CD4-positive, alpha-beta memory T cell (primary cell): ENCODE measurements at regions not wholly inside any gene's neighbourhood (a gene's known extent, or its start where the extent isn't known, plus 50 kb on each side); places are given as distances from the start of the nearest gene placed in this dataset.

Experiments
- CTCF ChIA-PET: fragments of 350-600 bp; sonication (Branson Sonifier 250); formaldehyde crosslinking; loops from one replicate; lab custom pipeline; 2021; ENCODE audit warnings: inconsistent platforms; ENCODE audit not compliant: partially characterized antibody; lab: Charles Lee
- POLR2A ChIA-PET: fragments of 350-600 bp; sonication (Branson Sonifier 250); formaldehyde crosslinking; loops from one replicate; lab custom pipeline; 2021; ENCODE audit not compliant: partially characterized antibody; lab: Charles Lee
- DNase-seq, 5 donors: peaks; one replicate each; pipeline versions ENCODE4 v3.0.0 to v3.0.0-alpha.2; 2020 to 2022; ENCODE audit warnings: mixed read lengths in 1 of 5
- H3K27ac ChIP-seq: one replicate; pipeline ENCODE4 v1.7.0; 2013; ENCODE audit warnings: low read depth, low read length
- H3K27me3 ChIP-seq: 2 replicates; pipeline ENCODE4 v1.7.0; 2013; ENCODE audit warnings: mild to moderate bottlenecking, low read length, moderate library complexity; ENCODE audit not compliant: insufficient read depth
- H3K36me3 ChIP-seq: 2 replicates; pipeline ENCODE4 v1.7.0; 2013; ENCODE audit warnings: mild to moderate bottlenecking, low read length, moderate library complexity; ENCODE audit not compliant: insufficient read depth
- H3K4me1 ChIP-seq: 2 replicates; pipeline ENCODE4 v1.7.0; 2013; ENCODE audit warnings: mild to moderate bottlenecking, low read length, moderate library complexity; ENCODE audit not compliant: insufficient read depth
- H3K4me3 ChIP-seq, 2 donors: one replicate each; pipeline ENCODE4 v1.7.0; 2013; ENCODE audit warnings: low read length in 2 of 2, mild to moderate bottlenecking in 1 of 2
- H3K9me3 ChIP-seq, 2 donors: one replicate each; pipeline ENCODE4 v1.7.0; 2013; ENCODE audit warnings: low read length in 2 of 2, control low read depth in 1 of 2; ENCODE audit not compliant: control insufficient read depth in 1 of 2
- H3K27ac Mint-ChIP-seq, 7 donors: one replicate each; pipeline ENCODE4 v1.8.0; 2020 to 2021; ENCODE audit warnings: mixed read lengths in 7 of 7, mild to moderate bottlenecking in 6 of 7, inconsistent platforms in 3 of 7, moderate library complexity in 3 of 7
- H3K27me3 Mint-ChIP-seq, 2 donors: one replicate each; pipeline ENCODE4 v1.8.0; 2020 to 2021; ENCODE audit warnings: mixed read lengths in 2 of 2
- H3K36me3 Mint-ChIP-seq, 2 donors: one replicate each; pipeline ENCODE4 v1.8.0; 2020 to 2021; ENCODE audit warnings: mixed read lengths in 2 of 2, inconsistent platforms in 1 of 2, mild to moderate bottlenecking in 1 of 2
- H3K4me1 Mint-ChIP-seq, 4 donors: one replicate each; pipeline ENCODE4 v1.8.0; 2020 to 2021; ENCODE audit warnings: mixed read lengths in 4 of 4, mild to moderate bottlenecking in 1 of 4
- H3K4me3 Mint-ChIP-seq, 8 donors: one replicate each; pipeline ENCODE4 v1.8.0; 2020 to 2021; ENCODE audit warnings: mixed read lengths in 8 of 8, mild to moderate bottlenecking in 7 of 8, moderate library complexity in 6 of 8, inconsistent platforms in 3 of 8
- H3K9me3 Mint-ChIP-seq, 8 donors: one replicate each; pipeline ENCODE4 v1.8.0; 2020 to 2021; ENCODE audit warnings: mixed read lengths in 8 of 8, mild to moderate bottlenecking in 5 of 8, inconsistent platforms in 3 of 8, moderate library complexity in 1 of 8
- intact Hi-C: fragments of 100-400 bp; cut with micrococcal nuclease; formaldehyde crosslinking; loops from one replicate; pipeline ENCODE4 v1.15.1; 2023

DNA sequence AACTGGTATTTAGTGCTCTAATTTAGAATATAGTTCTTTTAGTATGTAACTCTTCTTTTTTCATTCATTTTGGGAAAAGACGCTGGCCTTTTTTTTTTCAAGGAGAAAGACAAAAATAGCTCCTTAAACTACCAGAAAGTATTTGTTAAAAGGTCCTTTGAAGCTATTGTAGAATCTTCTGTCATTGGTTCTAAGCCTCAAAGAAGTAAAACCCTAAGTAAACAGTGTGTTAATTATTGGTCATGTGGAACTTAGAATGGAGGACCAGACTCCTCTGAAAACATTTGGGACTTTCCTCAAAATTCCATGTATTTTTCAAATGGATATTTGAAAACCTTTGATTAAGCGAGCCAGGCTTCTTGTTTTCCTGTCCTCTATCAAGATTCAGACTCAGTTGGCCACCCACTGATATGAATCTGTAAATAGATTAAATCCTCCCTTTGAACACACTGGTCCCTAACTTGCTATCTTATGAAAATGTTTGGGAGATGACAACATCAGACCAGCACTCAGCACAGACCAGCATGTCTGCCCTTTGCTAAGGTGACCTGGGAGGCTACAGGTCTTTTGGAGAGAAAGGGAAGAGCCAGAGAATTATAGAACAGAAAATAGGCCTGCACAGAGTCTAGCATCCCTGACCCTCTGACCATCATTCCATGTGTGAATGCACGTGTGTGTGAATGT, 120.3 kb upstream of the GATA6 start:
- POLR2A ChIA-PET, result no interaction called here
- Mint-ChIP-seq H3K36me3 (peaks cover 0 to 1% of the 10 kb centered on the region in 2 donors), H3K4me3 (no peak overlapping the region), H3K27me3 (peaks cover 0 to 1% of the 10 kb centered on the region in 2 donors), H3K4me1 (no peaks in the 10 kb centered on the region), H3K9me3 (peaks cover 0 to 5% (median under 1%) of the 10 kb centered on the region in 8 donors), H3K27ac (no peak overlapping the region)
- CTCF ChIA-PET, result no interaction called here
- Histone ChIP-seq H3K4me3 (no peak overlapping the region), H3K4me1 (no peaks in the 10 kb centered on the region), H3K36me3 (no peaks in the 10 kb centered on the region), H3K9me3 (no peaks in the 10 kb centered on the region), H3K27me3 (no peaks in the 10 kb centered on the region), H3K27ac (no peak overlapping the region)
- DNase-seq, result no peak
- intact Hi-C loops, result no loop called here

DNA sequence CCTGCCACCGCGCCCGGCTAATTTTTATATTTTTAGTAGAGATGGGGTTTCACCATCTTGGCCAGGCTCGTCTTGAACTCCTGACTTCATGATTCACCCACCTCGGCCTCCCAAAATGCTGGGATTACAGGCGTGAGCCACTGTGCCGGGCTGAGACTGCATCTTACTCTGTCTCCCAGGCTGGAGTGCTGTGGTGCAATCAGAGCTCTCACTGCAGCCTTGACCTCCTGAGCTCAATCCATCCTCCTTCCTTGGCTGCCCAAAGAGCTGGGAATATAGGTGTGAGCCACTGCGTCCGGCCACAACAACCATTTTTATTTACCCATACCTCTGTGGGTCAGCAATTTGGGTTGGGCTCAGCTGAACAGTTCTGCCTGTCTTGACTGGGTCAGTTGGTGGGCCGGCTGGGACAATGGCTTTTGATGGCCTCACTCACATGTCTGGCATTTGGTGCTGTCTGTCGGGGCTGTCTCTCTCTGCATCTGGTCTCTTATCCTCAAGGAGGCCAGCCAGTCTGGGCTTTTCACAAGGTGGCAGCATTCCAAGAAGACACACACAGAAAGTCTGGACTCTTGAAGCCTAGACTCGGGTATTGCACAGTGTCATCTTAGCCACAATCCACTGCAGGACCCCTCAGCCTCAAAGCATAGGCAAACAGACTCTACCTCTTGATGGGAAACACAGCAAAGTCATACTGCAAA, 116.8 kb upstream of the GATA6 start:
- DNase-seq, result no peak
- Mint-ChIP-seq H3K4me3 (no peak overlapping the region), H3K27ac (no peak overlapping the region), H3K27me3 (peaks cover 0 to 3% of the 10 kb centered on the region in 2 donors), H3K36me3 (peaks cover 0 to 3% of the 10 kb centered on the region in 2 donors), H3K4me1 (no peaks in the 10 kb centered on the region), H3K9me3 (peaks cover 0 to 5% (median 2%) of the 10 kb centered on the region in 8 donors)
- CTCF ChIA-PET, result no interaction called here
- no peaks in the 10 kb centered on the region for H3K36me3 ChIP-seq
- no peaks in the 10 kb centered on the region for H3K4me1 ChIP-seq
- no peaks in the 10 kb centered on the region for H3K9me3 ChIP-seq
- H3K27ac ChIP-seq, result no peak overlapping the region
- H3K4me3 ChIP-seq, result no peak overlapping the region
- H3K27me3 ChIP-seq, result no peaks in the 10 kb centered on the region
- intact Hi-C loops, result no loop called here
- POLR2A ChIA-PET, result no interaction called here

DNA sequence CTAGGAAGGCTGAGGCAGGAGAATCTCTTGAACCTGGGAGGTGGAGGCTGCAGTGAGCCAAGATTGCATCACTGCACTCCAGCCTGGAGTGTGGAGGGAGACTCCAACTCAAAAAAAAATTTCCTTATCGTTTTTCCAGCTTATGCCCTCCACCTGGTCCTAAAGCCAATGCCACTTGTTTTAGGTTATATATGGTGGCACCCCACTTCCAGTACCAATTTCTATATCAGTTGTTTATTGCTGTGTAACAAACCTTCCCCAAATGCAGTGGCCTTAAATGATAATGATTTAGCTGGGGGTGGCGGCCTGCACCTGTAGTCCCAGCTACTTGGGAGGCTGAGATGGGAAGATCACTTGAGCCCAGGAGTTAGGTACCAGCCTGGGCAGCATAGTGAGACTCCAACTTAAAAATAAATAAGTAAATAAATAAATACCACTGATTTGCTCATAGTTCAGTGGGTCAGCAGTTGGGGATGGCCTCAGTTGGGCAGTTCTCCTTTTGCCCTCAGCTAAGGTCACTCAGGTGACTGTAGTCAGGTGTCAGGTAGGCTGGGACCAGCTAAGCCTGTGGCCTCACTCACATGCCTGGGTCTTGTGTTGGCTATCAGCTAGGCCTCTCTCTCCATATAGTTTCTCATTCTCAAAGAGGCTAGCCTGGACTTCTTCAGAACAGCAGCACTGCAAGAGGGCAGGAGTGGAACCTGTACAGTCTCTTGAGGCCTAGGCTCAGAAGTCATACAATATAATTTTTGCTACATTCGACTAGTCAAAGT, 113.7 kb upstream of the GATA6 start:
- POLR2A ChIA-PET, result no interaction called here
- CTCF ChIA-PET, result no interaction called here
- Histone ChIP-seq H3K9me3 (no peaks in the 10 kb centered on the region), H3K4me1 (no peaks in the 10 kb centered on the region), H3K27ac (no peak overlapping the region), H3K27me3 (no peaks in the 10 kb centered on the region), H3K36me3 (no peaks in the 10 kb centered on the region), H3K4me3 (no peak overlapping the region)
- Mint-ChIP-seq H3K27ac (no peak overlapping the region), H3K4me1 (no peaks in the 10 kb centered on the region), H3K4me3 (no peak overlapping the region), H3K27me3 (peaks cover 0 to 2% of the 10 kb centered on the region in 2 donors), H3K9me3 (peaks cover 0 to 8% (median 2%) of the 10 kb centered on the region in 8 donors), H3K36me3 (peaks cover 0 to 3% of the 10 kb centered on the region in 2 donors)
- intact Hi-C loops, result no loop called here
- no peak for DNase-seq

DNA sequence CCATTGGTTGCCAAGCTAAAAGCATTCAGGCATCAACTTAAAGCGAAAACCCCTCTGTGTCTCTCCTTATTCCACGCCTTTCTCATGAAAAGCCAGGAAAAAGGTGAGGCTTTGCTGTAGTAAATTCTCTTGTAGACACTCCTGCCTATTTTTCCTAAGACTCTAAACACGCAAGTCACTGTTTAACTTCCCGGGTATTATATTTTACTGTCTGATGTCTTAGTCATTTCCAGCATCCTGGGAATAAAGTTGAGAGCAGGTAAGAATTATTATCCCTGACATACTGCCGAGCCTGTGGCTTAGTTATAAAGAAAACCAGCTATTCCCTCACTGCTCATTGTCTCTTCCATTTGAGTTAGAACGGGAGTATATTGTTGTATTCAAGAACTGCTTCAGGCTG, 112.4 kb upstream of the GATA6 start:
- Mint-ChIP-seq H3K4me3 (no peak overlapping the region), H3K27me3 (peaks cover 0 to 1% of the 10 kb centered on the region in 2 donors), H3K9me3 (peaks cover 0 to 8% (median 2%) of the 10 kb centered on the region in 8 donors), H3K4me1 (no peaks in the 10 kb centered on the region), H3K36me3 (peaks cover 0 to 3% of the 10 kb centered on the region in 2 donors), H3K27ac (no peak overlapping the region)
- DNase-seq, result no peak
- no peaks in the 10 kb centered on the region for H3K27me3 ChIP-seq
- no peaks in the 10 kb centered on the region for H3K36me3 ChIP-seq
- H3K27ac ChIP-seq, result no peak overlapping the region
- intact Hi-C loops, result no loop called here
- no peaks in the 10 kb centered on the region for H3K9me3 ChIP-seq
- H3K4me3 ChIP-seq, result no peak overlapping the region
- CTCF ChIA-PET, result no interaction called here
- H3K4me1 ChIP-seq, result no peaks in the 10 kb centered on the region
- POLR2A ChIA-PET, result no interaction called here

DNA sequence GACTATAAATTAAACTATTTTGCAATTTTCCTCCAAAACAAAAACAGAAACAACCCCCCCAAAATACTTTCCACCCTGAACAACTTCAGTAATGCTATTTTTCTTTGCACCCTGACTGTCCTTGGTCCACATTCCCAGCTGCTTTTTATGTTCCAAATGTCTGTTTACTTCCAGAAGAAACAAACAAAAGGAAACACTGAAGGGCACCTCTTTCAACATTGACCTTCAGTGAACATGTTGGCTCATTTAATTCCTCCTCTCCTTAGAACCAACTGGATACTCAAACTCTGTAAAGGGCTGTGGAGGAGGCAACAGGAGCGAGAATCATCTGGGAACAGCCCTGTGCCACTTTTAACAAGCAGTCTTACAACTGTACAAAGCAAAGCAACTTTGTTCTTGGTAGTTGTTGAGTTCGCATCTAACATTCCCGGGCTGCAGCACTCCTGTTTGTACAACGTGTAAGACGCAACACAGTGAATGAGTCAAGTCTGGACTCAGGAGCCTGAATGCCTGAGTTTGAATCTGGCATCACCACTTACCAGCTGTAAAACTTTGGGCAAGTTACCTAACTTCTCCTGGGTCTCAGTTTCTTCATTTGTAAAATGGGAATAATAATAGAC, 111.4 kb upstream of the GATA6 start:
- no peaks in the 10 kb centered on the region for H3K9me3 ChIP-seq
- no peaks in the 10 kb centered on the region for H3K36me3 ChIP-seq
- ChIA-PET POLR2A (no interaction called here), CTCF (no interaction called here)
- Mint-ChIP-seq H3K4me1 (no peaks in the 10 kb centered on the region), H3K36me3 (peaks cover 0 to 3% of the 10 kb centered on the region in 2 donors), H3K9me3 (peaks cover 0 to 5% (median 2%) of the 10 kb centered on the region in 8 donors), H3K27ac (no peak overlapping the region), H3K27me3 (peaks cover 0 to 1% of the 10 kb centered on the region in 2 donors), H3K4me3 (no peak overlapping the region)
- no peak for DNase-seq
- H3K27ac ChIP-seq, result no peak overlapping the region
- H3K27me3 ChIP-seq, result no peaks in the 10 kb centered on the region
- H3K4me1 ChIP-seq, result no peaks in the 10 kb centered on the region
- intact Hi-C loops, result no loop called here
- no peak overlapping the region for H3K4me3 ChIP-seq

DNA sequence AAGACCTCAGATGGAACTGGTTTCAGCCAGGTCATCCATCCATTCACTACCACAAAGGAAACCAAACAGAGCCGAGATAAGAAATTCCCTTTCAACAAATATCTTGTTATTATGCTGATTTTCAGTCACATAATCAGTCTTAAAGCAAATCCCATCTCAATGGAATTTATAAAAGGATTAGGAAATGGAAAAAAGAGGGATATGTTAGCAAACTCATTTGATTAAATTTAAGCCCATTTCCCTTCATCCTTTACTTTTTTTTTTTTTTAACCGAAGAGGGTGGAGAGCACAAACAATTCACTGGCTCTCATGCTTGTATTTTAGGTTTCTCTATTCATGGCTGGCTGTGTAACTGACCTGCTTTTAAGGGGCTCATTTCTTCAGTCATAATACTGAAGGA, 109.0 kb upstream of the GATA6 start:
- intact Hi-C loops, result no loop called here
- Histone ChIP-seq H3K4me1 (no peaks in the 10 kb centered on the region), H3K36me3 (no peaks in the 10 kb centered on the region), H3K27me3 (no peaks in the 10 kb centered on the region), H3K27ac (no peak overlapping the region), H3K9me3 (no peaks in the 10 kb centered on the region), H3K4me3 (no peak overlapping the region)
- H3K9me3 Mint-ChIP-seq, result peaks cover 0 to 3% (median 0%) of the 10 kb centered on the region in 8 donors
- H3K27me3 Mint-ChIP-seq, result peaks cover 1 to 2% of the 10 kb centered on the region in 2 donors
- H3K36me3 Mint-ChIP-seq, result no peaks in the 10 kb centered on the region
- ChIA-PET CTCF (no interaction called here), POLR2A (no interaction called here)
- H3K4me3 Mint-ChIP-seq, result no peak overlapping the region
- H3K27ac Mint-ChIP-seq, result no peak overlapping the region
- H3K4me1 Mint-ChIP-seq, result no peaks in the 10 kb centered on the region
- DNase-seq, result no peak

DNA sequence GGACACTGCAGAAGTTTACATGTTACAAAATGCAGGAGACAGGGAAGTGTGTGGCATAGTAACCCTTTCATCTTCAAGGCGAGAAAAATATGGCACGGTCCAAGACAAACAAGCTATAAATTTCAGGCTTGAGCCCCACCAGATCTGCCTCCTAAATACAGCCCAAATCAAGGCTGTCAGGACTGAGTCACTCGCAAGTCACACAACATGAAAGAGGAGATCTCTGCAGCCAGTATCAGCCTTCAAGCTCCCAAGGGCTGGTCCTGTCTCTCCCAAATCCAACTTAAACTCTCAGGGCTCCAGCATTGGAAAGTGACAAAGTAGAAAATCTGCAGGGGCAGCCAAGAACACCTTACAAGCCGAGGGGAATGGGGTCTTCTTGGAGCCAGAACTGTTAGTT, 106.3 kb upstream of the GATA6 start:
- Mint-ChIP-seq H3K36me3 (no peaks in the 10 kb centered on the region), H3K4me1 (no peaks in the 10 kb centered on the region), H3K27ac (peak overlapping the region in 1 of 7 donors; percentile 35), H3K4me3 (no peak overlapping the region), H3K27me3 (peaks cover 0 to 2% of the 10 kb centered on the region in 2 donors), H3K9me3 (peaks cover 0 to 5% (median 0%) of the 10 kb centered on the region in 8 donors)
- ChIA-PET CTCF (no interaction called here), POLR2A (no interaction called here)
- H3K27me3 ChIP-seq, result no peaks in the 10 kb centered on the region
- no peak overlapping the region for H3K27ac ChIP-seq
- H3K4me3 ChIP-seq, result no peak overlapping the region
- H3K36me3 ChIP-seq, result no peaks in the 10 kb centered on the region
- no peak for DNase-seq
- H3K9me3 ChIP-seq, result no peaks in the 10 kb centered on the region
- no peaks in the 10 kb centered on the region for H3K4me1 ChIP-seq
- intact Hi-C loops, result no loop called here
